Fibroblast of skin of scalp (primary cell): ENCODE measurements at regions not wholly inside any gene's neighbourhood (a gene's known extent, or its start where the extent isn't known, plus 50 kb on each side); places are given as distances from the start of the nearest gene placed in this dataset.

Source experiments
- DNase-seq: peaks from one replicate; pipeline ENCODE4 v3.0.0-alpha.2; 2013

DNA sequence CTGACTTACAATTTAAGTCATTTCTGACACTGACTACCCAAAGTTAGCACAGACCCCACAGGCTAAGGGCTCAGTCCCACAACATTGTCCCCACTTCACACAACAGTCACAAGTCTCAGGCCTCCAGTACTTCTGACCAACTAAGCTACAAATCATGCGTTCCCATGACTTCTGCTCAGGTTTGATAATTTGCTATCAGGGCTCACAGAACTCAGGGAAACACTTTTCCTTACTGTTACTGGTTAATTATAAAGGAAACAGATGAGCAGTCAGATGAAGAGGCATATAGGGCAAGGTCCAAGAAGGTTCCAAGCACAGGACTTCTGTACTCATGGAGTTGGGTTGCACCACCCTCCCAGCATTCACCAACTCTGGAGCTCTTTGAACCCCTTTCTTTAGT is 151.2 kb upstream of the TNR start:
- DNase-seq = no peak

DNA sequence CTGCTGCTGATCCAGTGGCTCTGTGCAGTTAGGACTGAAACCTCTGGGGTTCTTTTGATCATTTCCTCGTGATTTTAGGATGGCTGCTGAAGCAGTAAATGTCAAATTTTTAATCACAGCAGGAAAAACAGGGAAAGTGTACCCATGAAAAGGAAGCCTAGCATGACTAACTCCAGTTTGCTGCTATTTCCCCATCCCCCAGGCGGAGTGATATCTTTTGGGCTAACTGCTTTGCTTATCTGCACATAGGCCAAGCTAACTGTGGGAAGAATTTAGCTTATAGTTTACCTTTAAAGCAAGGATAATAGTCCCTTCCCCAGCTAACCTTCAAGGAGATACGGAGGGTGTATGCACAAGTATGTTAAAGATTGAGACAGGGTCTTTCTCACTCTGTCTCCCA is 149.8 kb upstream of the TNR start:
- DNase-seq = no peak

DNA sequence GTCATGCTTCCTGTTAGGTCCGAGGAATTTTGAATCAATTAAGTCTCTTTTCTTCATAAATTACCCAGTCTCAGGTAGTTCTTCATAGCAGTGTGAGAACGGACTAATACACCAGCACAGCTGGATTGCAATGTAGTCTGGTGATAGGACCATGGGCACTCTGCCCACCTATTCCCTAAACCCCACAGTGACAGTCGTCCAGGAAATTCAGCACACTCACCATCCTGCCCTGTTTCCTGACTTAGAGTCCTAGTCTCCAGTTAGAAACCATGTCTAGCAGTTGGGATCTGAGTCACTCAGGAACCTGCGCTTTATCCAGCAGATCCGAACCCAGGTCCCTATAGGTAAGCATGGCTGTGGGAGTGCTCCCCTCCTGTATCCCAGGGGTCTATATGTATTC is 149.3 kb upstream of the TNR start:
- no peak for DNase-seq

DNA sequence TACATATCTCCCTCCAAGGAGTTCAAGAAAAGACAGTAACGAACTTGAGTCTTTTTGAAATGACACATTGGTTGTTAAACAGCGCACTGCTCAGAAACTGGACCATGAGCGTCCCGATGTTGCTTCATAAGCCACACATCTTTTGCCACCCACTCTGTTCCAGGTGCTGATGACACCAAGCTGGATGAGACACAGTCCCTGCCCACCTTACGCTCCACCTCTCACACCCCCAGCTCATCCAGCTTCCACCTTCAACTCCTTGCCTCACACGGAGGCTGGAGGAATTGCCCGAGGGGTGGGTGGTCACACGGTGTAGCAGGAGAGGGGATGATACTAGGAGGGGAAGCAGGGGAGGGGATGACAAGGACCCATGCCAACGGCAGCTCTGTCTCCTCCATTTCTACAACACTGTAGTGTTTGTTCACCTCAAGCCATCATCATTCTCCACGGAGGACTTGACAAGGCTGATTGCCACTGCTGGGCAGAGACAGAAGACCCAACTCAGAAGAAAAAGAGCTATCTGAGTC is 148.5 kb upstream of the TNR start:
- DNase-seq = no peak

DNA sequence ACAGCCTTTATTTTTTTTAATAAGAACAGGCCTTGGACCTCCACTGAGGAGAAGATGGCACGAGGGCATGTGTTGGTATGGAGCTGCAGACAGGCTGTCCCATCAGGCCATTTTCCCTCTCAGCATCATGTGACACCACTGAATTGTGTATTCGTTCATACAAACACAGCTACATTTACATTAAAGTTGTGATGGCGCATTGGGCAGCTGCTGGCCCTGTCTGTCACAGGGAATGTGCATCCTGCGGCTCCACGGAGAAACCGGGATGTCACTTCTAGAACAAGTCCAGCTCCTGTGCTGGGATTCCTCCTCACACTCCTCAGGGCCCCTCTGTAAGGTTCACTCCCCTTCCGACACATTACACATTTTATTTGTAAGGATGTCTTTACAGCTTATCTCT is 147.6 kb upstream of the TNR start:
- no peak for DNase-seq

DNA sequence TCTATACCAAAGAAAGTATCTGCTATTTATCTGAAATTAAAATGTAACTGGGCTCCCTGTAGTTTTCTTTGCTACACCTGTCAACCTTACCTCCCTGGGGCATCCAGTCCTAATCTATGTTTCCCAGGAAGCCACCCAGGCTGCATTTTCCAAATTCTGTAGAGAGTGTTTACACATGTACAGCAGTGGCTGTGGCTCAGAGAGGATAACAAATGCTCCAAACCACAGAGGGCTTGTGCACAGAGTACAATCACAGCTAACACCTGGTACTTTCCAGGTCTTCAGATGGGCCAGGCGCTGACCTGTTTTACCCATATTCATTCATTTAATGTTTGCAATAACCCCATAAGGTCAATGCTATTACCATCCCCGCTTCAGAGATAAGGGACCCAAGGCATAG is 146.5 kb upstream of the TNR start:
- DNase-seq = no peak

DNA sequence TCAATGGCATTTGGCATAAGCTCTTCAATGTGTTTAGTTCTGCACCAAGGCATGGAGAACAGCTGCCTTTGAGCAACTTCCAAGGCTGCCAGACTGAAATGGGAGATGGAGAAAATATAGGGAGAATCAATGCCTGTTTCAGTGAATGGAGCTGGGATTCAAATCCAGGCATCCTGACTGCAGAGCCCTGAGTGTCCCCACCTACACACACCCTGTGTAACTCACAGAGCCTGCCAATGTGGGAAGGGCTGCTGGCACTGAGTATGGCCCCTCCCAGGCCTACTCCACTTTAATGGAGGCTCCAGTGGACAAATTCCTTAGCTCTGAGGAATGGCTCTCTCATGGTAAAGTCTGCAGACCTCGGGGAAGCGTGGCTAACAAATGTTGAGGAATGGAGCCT is 145.6 kb upstream of the TNR start:
- DNase-seq = no peak

DNA sequence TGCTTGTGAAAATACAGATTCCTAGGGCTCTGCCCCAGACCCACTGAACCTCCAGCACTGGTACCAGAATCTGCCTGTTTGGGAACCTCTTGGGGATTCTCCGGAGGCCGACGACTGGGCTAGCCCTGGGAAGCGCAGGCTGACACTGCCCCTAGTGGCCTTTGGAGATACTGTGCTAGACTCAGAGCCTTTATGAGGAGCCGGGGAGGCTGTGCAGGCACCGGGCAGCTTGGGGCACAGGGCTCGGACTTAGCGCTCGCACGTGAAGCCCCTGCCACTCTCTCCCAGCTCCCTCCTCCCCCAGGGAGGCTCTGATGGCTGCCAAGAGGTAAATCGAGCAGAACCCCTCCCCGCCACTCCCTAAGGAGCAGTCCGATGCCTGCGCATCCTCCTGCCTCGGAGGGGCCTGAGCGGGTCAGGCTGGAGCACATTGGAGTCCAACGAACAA is 144.6 kb upstream of the TNR start:
- DNase-seq = peak; percentile 59

DNA sequence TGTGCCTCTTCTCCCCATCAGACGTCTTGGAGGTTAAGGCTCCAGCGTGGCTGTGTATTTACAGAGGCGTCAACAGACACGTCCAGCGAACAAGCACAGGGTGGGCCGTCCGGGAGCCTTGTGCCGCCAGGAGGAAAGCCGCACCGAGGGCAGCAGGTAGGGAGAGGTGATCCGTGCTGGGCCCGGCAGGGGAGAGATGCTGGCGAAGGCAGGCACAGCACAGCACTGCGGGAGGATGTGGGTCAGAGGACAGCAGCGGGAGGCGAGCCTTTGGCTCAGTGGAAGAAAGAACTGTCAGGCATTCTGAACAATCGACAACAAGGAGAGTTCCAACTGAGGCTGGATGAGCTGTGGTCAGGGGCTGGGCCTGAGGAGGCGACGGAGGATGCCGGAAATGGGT is 144.1 kb upstream of the TNR start:
- DNase-seq = no peak

DNA sequence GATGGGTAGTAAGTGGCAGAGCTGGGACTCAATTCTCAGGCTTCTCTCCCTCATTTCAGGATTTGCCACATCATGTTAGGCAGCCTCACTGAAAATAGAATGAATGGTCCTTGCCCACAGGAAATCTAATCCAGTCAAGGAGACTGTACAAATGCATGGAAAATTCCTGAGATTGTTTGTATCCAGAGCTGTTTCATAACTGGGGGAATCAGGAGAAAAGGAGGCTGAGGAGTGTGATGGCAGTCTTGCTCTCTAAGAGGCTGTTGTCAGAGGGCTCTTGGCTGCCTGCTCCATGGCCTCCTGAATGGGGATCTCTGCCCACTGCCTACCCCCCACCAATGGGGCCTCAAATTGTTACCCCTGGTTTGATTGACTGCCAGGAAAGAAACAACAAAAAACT is 141.9 kb upstream of the TNR start:
- DNase-seq = peak; percentile 55

DNA sequence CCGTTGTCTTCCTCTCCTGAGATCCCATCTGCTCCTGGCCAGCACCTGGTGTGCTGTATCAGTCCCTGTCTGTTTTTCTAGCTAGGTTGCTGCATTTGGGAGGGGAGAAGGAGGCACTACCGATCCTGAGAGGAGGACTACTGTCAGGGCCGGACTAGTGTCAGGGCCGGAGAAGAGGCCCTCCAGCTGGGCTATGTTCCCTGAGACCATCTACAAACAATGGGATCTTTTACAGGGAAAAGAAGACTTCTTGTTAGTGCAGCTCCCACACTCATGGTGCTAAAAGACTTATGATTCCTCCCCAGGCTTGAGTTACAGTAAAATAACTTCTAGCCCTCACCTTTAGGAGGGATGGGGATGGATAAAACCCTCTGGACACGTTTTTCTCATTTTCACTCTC is 141.0 kb upstream of the TNR start:
- no peak for DNase-seq

DNA sequence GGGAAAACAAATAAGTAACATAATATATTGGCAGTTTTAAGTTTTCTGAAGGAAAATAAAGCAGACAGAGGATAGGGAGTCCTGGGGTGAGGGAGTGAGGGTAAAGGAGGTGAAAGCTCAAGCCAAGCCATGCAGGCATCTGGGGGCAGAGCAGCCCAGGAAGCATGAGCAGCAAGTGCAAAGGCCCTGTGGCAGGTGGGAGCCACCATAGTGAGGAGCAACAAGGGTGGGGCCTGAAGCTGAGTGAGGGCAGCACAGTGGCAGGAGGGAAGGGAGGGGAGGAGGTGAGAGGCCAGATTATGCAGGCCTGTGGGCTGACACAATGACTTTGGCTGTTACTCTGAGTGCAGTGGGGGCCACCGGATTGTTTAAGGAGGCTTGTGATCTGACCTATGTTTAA is 138.8 kb upstream of the TNR start:
- DNase-seq = no peak

DNA sequence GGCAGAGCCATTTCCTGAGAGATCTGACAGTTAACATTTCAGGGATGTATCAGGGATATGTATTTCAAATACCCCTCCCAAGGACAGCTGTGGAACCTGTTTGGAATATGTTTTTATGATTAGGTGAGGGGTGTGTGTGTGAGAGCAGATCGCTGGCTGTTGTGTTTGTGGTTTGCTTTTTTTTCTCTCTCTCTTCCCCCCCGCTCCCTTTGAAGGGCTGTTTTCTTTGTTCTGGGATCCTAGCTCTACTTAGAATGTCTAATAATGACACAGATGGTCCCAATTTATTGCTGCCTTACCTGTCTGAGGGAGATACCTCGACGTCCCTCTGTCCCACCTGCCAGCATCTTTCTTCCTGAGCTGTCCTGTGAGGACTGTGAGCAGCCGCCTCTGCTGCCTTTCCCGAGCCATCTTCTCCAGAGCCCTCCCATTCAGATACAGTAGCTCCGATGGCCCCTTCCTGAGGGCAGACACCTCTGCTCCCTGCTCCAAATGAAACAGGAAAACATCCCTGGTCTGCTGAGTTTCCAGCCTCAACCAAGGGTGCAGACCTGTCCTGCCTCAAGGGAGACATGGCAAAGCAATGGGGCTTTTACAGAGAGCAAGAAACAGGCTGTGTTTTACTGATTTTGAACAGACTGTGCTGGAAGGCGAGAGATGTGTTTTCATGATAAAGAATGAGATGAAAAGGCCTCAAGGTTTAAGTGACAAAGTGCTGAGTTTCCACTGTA is 138.0 kb upstream of the TNR start:
- no peak for DNase-seq

DNA sequence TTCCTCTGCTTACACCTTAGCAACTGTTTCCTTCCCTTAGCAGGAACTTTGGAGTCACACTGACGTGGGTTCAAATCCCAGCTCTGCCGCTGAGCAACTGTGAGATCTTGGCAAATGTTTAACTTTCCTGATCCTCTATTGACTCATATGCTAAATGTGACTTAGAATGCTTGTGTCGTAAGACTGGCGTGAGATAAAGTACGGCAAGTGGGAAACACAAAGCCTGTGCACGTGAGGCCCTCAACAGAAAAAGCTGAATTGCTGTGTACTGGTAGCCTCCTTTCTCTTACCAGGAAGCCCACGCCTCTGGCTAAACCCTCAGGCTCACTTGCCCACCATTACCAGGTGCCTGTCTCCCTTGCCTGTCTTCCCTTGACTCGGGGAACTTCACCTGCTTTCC is 135.4 kb upstream of the TNR start:
- no peak for DNase-seq

DNA sequence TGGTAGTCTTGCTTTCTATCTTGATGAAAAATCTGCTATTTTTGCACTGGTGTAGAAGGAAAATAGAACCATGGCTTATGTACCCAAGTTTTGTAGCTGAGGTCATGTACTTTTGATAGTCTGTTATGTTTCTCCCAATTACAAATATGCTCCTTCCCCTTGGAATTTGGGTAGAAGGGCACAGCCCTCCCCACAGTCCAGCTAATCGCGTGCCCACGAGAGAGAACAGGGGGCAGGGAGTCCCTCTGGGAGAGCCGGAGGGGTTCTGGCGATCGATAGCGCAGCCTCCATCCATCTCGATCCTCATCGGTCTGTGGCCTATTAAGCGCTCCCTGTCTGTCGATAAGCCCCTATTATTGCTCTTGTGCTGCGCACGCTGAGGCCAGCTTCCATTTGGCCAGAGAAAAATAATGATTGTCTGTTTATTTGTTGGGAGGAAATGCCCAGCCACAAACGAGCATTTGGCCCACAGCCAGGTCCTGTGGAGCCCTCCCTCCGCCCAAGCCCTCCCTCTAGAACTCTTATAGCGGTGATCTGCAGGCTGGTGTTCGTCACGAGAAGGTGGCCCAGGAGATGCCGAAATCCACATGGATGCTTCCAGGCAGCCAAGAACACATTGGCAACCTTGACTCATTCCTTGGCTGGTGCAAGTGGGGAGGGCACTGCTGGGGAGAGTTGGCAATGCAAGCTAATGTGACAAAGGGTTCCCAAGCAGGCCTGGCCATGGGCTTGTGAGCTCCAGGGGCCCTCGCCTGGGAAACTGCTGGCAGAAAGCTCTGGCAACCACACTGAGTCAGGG is 134.7 kb upstream of the TNR start:
- DNase-seq = no peak

DNA sequence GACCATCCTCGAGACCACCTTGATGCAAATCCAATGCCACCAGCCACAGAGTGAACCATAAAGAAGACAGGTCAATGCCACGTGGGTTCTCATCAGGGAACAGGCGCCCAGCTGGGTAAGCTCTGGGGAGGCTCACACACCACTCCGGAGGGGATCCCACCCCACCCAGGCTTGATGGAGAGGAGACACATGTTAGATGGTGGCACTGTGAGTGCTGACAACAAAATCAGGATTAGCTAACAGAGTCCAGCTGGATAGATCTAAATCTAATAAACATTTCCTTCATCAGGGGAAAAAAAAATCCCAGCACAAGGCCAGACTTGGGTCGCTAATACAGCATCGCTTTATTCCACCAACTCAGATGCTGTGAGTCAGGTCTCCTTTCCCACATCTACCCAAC is 132.2 kb upstream of the TNR start:
- DNase-seq = no peak

DNA sequence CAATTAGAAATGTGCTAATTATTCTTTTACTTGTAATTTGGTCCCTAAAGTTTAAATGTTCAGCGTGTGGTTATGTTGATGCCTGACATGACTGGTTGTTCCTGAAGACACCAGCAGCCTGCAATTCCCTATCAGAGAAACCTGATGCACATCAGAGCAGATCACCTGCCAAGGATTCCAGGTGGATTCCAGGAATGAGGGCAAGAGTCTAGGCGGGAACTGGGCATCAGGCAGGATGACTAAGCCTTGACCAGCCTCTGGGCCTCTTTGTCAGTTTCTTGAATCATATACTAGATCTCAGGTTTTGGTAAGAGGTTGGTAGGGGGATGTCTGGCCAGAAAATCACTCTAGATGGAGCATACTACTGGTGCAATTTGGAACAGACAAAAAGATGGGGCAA is 130.7 kb upstream of the TNR start:
- DNase-seq = no peak

DNA sequence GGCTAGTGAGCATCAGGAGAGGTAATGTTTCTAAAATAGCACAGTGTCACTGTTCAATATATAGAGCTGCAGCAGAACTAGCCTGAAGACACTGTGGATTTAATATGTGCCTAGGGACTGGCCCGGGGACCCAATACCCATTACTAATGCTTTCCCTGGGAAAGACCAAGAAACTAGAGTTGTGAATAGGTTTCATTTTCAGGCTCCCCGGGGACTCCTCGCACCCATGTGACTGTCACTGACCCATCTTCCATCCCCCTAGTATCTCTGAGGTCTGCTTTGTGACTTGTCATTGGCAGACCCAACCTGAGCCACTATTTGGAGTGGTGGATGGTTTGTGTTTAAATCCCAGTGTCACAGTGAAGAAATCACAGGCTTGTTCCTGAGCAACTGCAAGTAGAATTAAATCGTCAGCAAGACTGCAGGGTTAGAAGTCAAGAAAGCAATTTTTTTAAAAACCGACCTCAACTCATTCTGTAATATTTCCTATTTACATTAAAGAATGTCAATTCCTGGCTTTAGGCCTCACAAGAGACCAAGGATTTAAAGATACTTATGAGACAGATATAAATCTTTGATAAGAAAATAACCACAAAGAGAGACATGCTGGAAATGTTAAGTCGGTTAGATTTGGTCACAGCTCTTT is 130.0 kb upstream of the TNR start:
- no peak for DNase-seq

DNA sequence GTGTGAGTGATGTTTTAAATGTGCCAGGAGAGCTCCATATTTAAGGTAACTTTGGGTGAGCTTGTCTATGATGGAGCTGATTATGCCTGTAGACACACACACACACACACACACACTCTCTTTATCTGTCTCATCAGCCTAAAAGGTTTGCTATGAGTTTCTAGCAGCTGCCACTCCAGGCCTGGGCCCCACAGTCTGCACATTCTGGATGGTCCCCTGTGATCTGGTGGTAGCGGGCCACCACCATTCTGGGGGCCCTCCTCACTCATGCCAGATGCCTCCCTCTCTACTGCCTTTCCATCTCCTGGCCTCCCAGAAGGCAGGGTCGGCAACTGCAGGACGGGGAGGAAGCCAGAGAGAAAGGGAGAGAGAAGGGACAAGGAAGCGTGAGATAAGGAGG is 129.2 kb upstream of the TNR start:
- no peak for DNase-seq

DNA sequence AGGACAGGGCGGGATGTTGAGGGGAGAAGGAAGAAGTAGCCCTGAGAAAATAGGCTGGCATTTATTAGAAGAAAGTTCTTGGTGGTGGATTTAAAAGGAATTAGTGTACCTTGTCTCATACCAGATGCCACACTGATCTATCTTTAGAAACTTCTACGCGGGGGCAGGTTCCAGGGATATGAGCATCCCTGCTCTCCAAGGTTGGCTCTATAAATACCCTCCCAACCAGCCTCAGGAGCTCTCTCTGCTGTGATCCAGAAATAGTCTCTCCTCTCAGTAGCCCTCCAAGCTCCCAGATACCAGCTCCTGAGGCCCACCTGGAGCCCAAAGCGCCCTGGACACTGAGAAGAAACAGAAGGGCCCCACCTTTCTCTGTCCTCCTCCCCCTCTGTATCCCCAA is 128.3 kb upstream of the TNR start:
- no peak for DNase-seq

DNA sequence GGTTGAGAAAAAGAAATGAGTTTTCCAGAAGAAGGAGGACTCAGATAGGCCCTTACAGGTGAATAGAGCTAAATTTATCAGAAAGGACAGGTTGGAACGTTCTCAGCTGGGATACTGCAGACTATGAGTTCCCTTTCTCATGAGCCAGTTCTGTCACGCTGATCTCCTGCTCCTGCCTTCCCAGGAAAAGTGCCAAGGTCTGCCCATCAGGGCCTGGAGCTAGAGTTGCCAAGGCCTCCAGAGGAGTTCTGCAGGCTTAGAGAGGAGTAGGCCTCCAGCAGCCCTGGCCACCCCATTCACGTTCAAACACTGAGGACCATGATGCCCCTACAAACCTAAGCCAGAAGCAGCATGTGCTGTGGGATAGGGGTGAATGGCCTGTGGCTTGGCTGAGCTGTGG is 126.8 kb upstream of the TNR start:
- no peak for DNase-seq

DNA sequence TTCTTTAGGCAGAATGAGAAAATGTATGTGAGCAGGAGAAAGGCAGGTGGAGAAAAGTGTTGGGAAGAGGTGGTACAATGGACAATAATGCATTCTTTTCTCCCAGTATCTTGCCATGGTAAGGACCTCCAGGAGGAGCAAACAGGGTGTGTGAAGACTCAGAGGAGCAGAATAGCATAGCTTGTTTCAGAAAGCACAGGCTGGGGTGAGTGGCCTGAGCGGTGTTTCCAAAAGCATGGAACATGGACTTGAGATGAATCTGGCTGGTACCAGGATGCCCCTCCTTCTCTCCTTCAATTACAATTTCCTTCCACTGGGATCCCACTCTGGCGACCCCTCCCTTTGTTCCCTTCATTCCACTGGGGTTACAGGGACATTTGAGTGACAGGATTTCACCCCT is 123.4 kb upstream of the TNR start:
- no peak for DNase-seq

DNA sequence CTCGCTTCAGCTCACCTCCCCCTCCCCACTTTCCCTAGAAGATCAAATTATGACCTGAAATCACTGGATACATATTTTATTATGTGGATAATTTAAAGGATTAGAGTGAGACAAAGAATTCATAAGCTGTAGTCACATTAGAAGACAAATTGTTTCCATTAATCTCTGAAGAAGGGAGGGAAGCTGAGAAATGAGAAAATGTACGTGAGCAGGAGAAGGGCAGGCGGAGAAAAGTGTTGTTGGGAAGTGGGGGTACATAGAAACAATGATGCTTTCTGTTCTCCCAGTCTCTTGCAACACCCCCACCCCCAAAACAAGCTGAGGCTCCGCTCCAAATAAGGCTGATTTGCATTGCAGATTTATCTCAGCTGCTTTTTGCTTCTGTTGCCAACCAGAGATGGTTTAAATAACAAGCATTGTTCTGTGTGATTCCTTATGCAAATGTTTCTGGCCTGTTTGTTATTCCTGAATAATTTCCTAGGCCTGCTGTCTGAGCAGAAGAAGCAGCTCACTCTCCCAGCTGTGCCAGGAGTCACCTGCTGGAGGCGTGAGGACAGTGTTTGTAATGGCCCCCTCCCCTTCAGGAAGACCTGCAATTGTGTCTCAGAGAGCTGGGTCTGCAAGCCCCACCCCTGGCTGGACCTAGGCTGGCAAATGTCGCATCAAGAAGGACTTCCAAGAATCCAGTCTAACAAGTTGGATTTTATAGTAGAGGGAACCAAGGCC is 121.8 kb upstream of the TNR start:
- DNase-seq = no peak
